GM19397 (cell line): ENCODE measurements at regions not wholly inside any gene's neighbourhood (a gene's known extent, or its start where the extent isn't known, plus 50 kb on each side); places are given as distances from the start of the nearest gene placed in this dataset.

Experiments
- ATAC-seq: cut with Tn5 transposase; IDR thresholded peaks from one replicate; pipeline ENCODE4 v1.9.1; 2021; ENCODE audit warnings: mild to moderate bottlenecking, moderate library complexity; ENCODE audit not compliant: unreplicated experiment

DNA sequence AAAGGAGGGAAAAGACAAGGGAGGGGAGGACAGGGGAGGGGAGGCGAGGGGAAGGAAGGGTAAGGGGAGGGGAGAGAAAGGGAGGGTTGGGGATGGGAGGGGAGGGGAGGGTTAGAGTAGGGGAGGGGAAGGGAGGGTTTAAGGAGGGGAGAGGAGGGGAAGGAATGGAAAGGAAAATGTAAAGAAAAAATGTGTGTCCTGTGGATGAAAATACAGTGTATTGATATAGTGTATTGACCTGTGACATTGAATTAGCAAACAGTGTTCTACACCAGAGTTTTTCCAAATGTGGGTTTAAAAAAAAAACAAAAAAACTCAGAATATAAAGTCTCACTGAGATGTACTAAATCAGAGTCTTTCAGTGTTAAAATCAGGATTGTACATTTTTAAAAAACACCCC is 1279.8 kb upstream of the ADGRL2 start:
- no peak for ATAC-seq

DNA sequence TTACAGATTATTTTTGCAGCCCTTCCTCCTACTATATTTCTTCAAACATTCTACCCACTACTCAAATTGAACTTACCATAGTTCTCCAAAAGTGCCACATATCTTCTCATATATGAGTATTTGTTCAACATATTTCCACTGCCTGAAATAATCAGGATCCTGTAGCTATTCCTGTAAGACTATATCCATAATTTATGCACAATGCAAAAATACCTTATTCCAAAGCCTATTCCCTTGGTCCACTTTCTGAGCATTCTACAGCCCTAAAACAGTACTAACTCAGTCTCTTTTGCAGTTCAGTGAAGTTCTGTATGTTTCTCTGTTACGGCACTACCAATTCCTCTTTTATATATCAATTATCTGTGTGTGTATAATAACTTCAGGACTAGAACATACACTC is 1283.7 kb upstream of the ADGRL2 start:
- ATAC-seq, result no peak

DNA sequence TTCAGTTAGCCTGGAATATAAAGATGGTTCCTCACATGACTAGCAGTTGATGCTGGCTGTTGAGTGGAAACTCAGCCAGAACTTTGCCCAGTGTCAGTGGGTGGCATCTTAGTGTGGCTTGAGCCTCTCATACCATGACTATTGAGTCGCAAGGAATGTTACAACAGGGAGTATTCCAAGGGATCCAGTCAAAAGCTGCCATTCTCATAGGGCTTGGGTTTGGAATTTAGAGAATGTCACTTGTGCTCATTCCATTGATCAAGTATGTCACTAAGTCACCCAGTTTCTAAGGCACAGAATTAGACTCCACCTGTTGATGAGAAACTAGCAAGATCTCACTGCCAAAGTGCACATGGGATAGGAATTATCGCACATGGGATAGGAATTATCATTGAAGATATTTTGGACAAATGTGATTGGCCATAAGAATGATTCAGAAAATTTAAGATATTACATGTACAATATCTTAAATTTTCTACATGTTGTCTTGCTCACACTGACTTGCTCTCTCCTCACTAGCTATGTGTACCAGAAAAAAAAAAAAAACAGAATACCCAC is 1290.7 kb upstream of the ADGRL2 start:
- ATAC-seq, result no peak

DNA sequence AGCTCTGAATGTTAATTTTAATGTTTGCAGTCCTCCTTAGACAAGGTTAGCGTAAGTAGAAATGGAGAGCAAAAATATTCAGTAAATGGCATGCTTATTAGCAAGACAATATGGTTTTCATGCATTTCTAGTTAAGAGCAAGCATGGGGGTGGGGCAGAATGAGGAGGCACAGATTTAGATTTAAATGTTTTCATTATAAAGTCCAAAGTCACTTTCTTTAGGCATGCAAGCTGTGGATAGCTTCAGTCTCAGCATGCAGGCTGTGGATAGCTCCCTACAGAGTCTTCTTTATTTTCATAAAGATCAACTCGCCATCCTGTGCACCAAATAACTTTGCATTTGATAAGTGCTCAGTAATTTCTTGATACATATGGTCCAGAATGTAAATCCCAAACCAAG is 1294.5 kb upstream of the ADGRL2 start:
- no peak for ATAC-seq

DNA sequence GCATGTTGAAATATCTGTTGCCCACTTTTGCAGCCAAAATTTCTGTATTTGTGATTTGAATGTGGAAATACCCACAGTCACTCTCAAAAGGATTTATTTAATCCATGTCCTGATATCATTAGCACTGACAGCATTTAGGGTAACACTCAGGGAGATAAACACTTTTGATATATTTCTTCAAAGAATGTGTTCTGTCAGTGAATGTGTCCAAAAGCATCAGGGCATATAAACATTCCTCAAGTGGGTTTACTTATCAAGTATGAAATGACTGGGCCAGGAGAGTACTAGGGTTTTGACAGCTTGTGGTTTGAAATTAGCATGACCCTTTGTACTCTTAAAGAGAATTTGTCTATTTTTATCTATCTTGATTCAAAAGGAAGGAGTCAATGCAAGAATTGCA is 1302.1 kb upstream of the ADGRL2 start:
- no peak for ATAC-seq

DNA sequence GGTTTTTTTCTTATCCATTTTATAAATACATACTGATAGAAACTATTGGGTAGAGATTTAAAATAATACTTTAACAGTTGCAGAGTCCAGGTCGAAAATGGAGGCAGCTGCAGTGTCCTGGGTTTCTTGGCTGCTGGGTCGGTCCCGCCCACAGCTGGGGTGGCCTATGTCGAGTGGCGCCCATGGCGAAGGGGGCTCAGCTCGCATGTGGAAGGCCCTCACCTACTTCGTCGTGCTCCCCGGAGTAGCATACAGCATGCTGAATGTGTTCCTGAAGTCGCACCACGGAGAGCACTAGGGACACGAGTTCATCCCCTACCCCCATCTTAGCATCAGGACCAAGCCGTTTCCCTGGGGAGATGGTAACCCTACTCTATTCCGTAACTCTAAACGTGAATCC is 1304.9 kb upstream of the ADGRL2 start:
- ATAC-seq, result no peak

DNA sequence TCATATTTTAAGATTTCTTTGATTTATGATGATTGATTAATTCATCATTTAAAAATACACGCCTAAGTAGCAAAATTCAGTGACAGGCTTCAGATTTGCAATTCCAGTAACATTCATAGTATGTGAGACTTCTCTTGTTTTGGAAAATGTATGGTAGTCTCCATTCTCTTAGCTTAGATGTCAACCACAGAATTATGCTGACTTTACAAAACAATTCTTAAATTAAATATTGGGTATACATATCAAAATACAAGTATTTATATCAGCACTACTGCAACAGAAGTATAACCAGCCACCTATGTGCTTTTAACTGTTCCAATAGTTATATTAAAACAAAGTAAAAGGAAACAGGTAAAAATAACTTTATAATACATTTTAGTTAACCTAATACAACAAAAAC is 1328.6 kb upstream of the ADGRL2 start:
- no peak for ATAC-seq

DNA sequence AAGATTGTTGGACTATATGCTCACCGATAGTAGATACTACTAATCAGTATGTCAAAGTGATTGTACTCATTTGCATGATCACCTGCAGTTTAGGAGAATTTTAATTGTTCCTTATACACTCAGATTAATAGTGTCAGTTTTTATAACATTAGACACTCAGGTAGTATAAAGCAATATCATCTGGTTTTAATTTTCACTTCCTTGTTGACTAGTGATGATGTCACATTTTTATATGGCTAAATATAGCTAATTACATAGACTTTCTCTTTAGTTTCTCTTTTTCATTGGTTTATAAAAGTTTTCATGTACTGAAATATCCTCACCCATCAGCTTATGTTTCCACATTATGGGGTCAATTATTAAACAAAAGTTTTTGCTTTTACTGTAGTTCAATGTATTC is 1332.4 kb upstream of the ADGRL2 start:
- ATAC-seq, result no peak

DNA sequence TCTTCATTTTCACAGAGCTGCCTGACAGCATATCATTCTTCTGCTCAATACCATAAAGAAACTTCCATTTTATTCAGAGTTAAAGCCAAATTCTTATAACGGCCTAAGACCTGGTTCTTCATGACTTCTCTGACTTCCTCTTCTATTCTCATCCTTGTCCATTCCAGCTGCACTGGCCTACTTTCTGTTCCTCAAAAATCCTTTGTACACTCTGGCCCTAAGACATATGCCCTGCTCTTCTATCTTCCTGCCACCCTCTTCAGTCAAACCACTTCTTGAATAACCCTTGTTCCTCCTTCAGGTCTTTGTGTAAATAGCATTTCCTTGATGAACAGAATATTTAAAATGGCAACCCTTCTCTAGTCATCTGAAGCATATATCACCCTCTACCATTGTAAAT is 1338.7 kb upstream of the ADGRL2 start:
- no peak for ATAC-seq

DNA sequence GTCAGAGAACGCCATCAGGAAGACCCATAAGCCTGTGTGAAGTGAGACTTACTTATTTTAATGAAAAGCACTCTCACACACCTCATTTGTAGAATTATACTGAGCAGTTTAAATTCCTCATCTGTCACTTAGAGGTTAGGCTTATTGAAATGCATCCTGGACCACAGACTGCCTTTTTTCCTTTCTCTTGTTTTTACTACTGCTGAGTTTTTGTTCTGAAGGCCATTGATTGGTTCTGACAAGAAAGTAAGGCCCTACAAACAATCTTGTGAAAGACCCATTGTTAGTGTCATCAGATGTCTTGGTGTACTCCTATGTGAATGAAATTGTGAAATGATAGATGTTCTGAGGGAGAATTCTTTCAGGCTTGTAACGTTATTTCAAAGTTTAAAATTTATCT is 1343.3 kb upstream of the ADGRL2 start:
- ATAC-seq, result no peak

DNA sequence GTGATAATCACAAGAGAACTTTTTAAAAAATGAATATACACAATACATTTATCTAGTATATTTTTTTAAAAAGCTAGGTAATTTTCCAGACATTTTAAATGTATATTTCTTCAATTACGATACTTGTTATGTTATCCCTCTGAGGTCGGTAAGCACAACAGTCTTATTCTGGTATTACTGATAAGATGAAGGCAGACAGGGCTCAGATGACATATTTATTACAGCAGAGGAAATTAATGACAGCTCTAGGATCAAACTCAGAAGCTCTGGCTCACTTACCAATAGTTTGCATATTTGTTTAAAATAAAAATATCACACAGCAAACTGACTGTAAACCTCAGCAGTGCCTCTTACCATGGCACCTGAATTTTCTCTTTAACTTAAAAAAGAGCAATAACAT is 1347.0 kb upstream of the ADGRL2 start:
- no peak for ATAC-seq

DNA sequence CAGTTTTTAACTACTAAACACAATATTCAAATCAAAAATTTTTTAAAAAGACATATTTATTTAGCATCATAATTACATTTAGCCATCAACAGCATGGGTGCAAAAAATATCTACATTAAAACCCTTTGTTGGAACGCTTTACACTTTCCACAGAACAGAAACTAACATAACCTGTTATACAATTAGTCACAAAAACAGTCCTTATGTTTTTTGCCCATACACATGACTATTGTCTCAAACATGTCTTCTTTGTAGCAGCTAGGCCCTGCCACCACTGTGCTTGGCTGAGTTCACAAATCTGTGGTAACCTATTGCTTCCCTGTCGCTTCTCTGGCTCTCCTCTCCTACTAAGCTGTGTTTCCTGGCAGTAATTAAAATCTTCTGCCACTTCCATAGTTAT is 1350.0 kb upstream of the ADGRL2 start:
- ATAC-seq, result no peak

DNA sequence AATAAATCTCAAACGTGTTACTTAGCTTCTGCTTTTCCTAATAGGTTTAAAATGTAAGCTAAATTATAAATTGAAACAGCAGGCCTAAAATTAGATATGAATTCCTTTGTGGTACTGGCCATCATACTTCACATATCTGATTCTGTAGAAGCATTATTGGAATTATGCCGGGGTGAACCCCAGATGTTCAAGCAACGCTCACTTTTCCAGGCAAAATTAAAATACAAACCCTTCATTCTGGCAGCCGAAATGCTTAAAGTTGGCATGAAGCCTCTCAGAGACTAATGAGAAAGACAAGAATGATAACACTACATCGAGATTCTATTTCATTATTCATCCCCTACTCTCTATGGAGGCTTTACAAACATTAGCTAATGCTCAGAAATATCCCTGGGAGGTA is 1352.7 kb upstream of the ADGRL2 start:
- ATAC-seq, result no peak

DNA sequence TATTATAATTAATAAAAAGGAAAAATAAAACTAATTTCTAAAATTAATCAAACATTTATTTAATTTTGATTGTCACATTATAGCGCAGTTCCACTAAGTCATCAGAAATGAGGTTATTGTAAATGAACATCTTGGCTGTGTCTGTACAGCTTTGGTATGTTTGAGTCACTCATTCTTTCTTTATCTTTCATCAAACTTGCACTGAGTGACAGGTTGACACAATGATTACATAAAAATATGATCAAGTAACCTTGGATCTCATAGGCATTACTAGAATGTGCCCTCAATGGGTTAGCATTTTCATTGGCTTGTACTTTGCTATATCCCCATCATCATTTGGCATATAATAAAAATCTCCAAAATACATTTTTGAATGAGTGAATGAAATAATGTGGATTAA is 1353.2 kb upstream of the ADGRL2 start:
- ATAC-seq, result no peak

DNA sequence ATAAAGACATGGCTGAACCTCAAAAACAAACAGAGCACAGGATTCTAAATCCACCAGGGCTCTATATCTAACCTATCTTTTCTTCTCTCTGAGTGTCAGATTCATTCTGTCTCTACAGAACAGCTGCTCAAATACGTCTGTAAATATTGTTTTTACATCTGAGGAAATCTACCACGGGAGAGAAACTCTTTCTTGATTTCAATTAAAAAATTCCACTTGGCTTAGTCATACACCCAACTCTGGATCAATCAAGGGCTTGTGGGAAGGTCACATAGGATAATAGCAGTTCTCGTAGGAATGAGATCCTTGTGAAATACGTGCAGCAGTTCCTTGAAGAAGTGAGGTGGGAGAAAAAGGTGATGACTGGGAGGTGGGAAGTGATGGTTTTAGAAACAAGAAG is 1355.7 kb upstream of the ADGRL2 start:
- no peak for ATAC-seq

DNA sequence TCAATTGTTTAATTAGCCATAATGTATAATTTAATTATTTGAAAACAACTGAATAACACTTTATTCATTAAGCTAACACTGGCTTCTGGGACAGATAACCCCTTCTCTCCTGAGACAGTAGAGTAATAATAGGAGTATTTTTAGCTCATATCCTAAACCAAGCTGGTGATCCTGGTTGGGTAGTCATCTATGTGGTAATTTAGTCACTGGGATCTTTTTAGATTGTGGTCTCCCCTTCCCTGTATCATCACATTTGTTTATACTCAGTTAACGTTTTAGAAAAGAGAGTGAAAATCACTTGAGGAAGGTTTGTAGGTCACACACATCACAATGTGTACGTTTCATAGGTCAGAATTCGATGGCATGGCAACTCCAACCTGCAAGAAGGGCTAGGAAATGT is 1356.6 kb upstream of the ADGRL2 start:
- no peak for ATAC-seq

DNA sequence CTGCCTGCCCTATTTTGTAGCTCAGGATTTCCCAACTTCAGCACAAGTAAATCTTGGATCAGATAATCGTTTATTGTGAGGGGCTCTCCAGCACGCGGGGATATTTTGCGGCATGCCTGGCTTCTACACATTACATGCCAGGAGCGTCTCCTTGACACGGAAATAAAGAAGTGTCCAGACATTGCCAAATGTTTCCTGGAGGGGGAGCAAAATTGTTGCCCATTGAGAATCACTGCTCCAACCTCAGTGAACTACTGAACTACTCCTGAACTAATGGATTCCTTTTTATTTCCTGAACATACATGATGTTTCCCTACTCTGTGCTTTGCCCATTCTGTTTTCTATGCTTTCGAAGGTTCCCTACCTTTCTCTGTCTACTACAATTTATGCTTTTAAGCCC is 1359.1 kb upstream of the ADGRL2 start:
- no peak for ATAC-seq

DNA sequence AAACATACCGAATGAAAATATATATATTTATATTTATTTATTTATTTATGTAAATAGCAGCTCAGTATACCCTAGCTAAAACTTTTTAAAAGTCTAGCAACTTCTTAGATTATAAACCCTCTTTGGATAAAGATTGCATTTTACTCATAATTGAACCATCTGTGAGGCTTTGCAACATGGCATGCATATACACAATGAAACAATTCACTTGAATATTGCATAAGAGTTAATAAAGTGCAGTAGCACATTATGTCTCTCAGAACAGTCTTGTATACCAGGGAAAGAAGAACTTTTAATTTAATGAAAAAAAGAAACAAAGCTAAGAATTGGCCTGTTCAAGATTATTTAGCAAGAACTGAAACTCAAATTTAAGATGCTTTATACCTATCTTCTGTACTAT is 1363.9 kb upstream of the ADGRL2 start:
- ATAC-seq, result no peak

DNA sequence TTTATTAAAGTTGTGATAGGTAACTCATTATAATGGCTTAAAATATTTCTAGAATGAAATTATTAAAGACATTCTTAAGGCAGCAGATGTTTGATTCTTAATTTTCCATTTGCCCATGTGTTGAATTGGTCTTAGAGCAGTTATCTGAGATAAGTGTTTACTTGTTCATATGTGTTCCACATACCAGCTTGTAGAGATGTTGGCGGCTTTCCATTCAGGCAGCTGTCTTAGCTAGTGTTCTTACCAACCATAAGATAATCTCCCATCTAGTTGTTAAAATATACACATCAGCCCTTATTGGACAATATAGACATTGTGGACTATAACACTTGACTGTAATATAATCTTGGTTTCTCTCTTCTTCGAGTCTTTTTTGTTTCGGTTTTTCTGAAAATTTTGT is 1372.9 kb upstream of the ADGRL2 start:
- no peak for ATAC-seq

DNA sequence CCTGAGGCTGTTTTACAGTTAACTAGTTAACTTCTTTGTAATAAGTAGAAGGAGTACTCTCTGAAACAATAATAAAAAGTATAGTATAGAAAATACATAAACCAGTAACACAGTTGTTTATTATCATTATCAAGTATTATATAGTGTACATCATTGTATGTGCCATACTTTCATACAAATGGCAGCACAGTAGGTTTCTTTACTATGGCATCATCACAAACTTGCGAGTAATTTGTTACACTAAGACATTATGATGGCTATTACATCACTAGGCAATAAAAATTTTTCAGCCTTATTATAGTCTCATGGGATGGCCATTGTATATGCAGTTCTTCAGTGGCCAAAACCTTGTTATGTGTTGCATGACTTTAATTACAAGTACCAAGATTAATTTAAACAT is 1376.5 kb upstream of the ADGRL2 start:
- ATAC-seq, result no peak

DNA sequence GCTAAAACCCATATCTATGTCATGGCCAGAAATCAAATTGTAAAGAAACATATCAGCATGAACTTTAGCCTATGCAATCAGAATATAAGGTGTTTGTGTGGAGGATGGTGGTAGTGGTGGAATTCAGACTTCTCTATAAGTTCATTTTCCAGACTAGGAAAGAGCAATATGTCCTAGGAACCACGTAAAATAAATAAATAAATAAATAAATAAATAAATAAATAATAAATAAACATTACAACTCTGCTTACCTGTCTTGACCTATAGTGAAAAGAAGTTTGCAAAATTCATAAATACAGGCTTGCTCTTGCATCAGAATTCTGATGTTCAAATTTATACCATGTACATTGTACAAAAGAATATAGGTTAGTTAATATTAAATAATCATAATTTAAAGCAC is 1382.6 kb upstream of the ADGRL2 start:
- no peak for ATAC-seq

DNA sequence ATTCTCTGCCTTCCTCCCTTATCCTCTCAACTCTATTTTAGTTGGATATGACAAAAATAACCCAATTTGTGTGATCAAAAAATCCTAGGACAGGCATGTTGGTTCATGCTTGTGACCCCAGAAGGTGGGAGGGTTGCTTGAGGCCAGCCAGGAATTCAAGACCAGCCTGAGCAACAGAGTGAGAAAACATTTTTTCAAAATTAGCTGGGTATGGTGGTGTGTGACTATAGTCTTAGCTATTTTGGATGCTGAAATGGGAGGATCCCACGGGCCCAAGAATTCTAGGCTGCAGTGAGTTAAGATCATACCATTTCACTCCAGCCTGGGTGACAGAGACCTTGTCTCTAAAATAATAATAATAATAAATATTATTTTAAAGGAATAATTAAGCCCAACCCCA is 1383.1 kb upstream of the ADGRL2 start:
- ATAC-seq, result no peak

DNA sequence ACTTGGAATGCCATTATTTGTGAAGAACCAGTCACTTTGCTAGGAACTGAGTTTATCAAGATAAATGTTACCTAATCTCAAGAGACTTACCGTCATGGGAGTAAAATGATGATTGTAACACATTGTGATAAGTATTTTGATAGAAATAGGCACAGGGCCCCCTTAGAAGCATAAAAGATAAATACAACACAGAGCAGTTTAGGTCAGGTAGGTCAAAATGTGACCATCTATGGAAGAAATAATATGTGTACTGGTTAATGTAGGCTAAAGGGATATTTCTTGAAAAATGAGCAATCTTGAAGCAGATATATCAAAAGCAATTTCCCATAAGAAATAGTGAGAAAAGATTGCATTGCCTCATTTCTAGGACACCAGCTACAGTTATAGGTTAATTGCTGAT is 1386.8 kb upstream of the ADGRL2 start:
- no peak for ATAC-seq

DNA sequence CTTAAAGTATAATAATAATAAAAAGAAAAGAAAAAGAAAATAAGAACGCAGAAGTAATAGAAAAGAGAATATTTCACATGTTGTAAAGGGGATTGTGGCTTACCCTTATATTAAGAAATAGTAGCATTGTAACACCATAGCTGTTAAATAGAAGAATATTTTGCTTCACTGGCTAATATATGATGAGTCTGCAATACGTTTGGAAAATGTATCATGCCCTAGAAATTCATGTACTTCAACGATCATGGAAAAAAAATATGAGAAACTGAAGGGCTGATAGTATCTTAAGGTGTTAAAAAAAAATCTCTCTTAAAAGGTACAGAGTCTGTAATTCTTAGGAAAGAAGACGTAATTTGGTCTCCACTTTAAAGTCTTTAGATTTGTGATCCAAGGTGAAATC is 1390.5 kb upstream of the ADGRL2 start:
- ATAC-seq, result no peak
